Stimulated activated naive CD8-positive, alpha-beta T cell treated with anti-CD3 and anti-CD28 coated beads, Interleukin-15, Interleukin-2, amounts not matched to agents 100 ng/mL and 50 ng/mL, for 24 hours (primary cell): ENCODE measurements at regions not wholly inside any gene's neighbourhood (a gene's known extent, or its start where the extent isn't known, plus 50 kb on each side); places are given as distances from the start of the nearest gene placed in this dataset.
"Not testable (repeated sequence)": the region's sequence is repeated elsewhere in the genome, so short reads cannot be mapped to it uniquely, and the experiment has no call there.

Experiments
- H3K27ac Mint-ChIP-seq: one replicate; pipeline ENCODE4 v1.8.0; 2021; ENCODE audit warnings: mild to moderate bottlenecking, mixed read lengths
- H3K27me3 Mint-ChIP-seq: one replicate; pipeline ENCODE4 v1.8.0; 2021; ENCODE audit warnings: mixed read lengths
- H3K36me3 Mint-ChIP-seq: one replicate; pipeline ENCODE4 v1.8.0; 2021; ENCODE audit warnings: low read depth, mixed read lengths
- H3K4me1 Mint-ChIP-seq: one replicate; pipeline ENCODE4 v1.8.0; 2021; ENCODE audit warnings: low read depth, mixed read lengths
- H3K4me3 Mint-ChIP-seq: one replicate; pipeline ENCODE4 v1.8.0; 2021; ENCODE audit warnings: mild to moderate bottlenecking, mixed read lengths
- H3K9me3 Mint-ChIP-seq: one replicate; pipeline ENCODE4 v1.8.0; 2021; ENCODE audit warnings: mixed read lengths

DNA sequence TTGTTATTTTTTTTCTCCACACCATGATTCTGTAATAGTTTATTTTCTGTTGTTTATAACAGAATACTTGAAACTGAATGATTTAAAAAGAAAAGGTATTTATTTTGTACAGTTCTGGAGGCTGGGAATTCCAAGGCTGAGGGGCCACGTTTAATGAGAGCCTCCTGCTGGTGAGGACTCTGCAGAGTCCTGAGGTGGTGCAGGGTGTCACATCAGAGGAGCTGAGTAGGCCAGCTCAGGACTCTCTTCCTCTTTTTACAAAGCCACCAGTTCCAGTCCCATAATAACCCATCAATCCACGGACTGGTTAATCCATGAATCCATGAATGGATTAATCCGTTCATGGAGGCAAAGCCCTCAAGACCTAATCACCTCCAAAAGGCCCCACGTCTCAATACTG is 71.6 kb downstream of the TFAP2A start:
- H3K9me3 Mint-ChIP-seq, result peaks cover 4% of the 10 kb centered on the region
- no peaks in the 10 kb centered on the region for H3K36me3 Mint-ChIP-seq
- no peak overlapping the region for H3K4me3 Mint-ChIP-seq
- no peak overlapping the region for H3K27ac Mint-ChIP-seq
- no peaks in the 10 kb centered on the region for H3K4me1 Mint-ChIP-seq
- H3K27me3 Mint-ChIP-seq, result peaks cover 4% of the 10 kb centered on the region

DNA sequence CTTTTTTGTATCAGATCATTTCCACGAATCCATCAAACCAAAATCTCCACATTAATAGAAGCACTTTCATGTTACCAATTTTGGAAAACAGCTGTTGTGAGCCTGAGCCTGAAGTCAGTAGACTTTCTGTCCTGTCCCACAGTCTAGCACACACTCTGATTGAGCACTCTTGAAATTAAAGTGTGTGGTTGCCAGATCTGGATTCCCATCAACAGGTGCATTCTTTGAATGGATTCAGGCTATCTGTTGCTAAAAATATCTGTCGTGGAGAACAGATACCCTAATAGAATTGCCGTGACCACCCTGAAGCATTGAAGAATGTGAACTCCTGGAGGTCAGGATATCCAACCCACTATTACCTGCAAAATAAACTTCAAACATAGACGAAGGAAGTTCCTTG is 73.3 kb downstream of the TFAP2A start:
- no peaks in the 10 kb centered on the region for H3K9me3 Mint-ChIP-seq
- H3K27me3 Mint-ChIP-seq, result peaks cover 4% of the 10 kb centered on the region
- no peaks in the 10 kb centered on the region for H3K36me3 Mint-ChIP-seq
- H3K4me3 Mint-ChIP-seq, result no peak overlapping the region
- H3K27ac Mint-ChIP-seq, result no peak overlapping the region
- H3K4me1 Mint-ChIP-seq, result no peaks in the 10 kb centered on the region

DNA sequence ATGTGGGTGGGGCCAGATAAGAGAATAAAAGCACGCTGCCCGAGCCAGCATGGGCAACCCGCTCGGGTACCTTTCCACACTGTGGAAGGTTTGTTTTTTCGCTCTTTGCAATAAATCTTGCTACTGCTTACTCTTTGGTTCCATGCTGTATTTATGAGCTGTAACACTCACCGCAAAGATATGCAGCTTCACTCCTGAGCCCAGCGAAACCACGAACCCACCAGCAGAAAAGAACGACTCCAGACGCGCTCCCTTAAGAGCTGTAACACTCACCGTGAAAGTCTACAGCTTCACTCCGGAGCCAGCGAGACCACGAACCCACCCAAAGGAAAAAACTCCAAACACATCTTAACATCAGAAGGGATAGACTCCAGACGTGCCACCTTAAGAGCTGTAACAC is 76.7 kb downstream of the TFAP2A start:
- Mint-ChIP-seq H3K4me1 (no peaks in the 10 kb centered on the region), H3K4me3 (no peak overlapping the region), H3K36me3 (no peaks in the 10 kb centered on the region), H3K27me3 (no peaks in the 10 kb centered on the region), H3K27ac (no peak overlapping the region), H3K9me3 (no peaks in the 10 kb centered on the region)

DNA sequence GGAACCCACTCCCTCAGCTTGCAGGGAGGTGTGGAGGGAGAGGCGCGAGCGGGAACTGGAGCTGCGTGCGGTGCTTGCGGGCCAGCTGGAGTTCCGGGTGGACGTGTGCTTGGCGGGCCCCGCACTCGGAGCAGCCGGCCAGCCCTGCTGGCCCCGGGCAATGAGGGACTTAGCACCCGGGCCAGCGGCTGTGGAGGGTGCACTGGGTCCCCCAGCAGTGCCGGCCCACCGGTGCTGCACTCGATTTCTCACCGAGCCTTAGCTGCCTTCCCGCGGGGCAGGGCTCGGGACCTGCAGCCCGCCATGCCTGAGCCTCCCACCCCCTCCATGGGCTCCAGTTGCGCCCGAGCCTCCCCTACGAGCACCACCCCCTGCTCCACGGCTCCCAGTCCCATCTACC is 77.5 kb downstream of the TFAP2A start:
- H3K27ac Mint-ChIP-seq, H3K4me1 Mint-ChIP-seq, H3K4me3 Mint-ChIP-seq, H3K27me3 Mint-ChIP-seq, H3K36me3 Mint-ChIP-seq, H3K9me3 Mint-ChIP-seq: not testable (repeated sequence)

DNA sequence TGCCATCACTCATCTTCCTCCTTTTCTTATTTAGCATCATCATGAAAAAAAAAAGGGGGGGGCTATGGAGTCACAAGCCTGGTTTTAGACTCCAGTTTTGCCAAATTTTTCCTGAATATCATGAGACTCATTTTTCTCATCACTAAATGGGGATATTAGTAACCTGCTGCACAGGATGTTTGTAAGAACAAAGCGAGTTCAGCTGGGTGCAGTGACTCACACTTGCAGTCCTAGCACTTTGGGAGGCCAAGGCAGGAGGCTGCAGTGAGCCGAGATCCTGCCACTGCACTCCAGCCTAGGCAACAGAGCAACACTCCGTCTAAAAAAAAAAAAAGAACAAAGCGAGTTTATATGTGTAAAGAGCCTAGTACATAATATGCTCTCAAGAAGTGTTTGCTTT is 82.8 kb downstream of the TFAP2A start:
- Mint-ChIP-seq H3K36me3 (no peaks in the 10 kb centered on the region), H3K9me3 (no peaks in the 10 kb centered on the region), H3K27ac (no peak overlapping the region), H3K4me3 (no peak overlapping the region), H3K27me3 (no peaks in the 10 kb centered on the region), H3K4me1 (no peaks in the 10 kb centered on the region)

DNA sequence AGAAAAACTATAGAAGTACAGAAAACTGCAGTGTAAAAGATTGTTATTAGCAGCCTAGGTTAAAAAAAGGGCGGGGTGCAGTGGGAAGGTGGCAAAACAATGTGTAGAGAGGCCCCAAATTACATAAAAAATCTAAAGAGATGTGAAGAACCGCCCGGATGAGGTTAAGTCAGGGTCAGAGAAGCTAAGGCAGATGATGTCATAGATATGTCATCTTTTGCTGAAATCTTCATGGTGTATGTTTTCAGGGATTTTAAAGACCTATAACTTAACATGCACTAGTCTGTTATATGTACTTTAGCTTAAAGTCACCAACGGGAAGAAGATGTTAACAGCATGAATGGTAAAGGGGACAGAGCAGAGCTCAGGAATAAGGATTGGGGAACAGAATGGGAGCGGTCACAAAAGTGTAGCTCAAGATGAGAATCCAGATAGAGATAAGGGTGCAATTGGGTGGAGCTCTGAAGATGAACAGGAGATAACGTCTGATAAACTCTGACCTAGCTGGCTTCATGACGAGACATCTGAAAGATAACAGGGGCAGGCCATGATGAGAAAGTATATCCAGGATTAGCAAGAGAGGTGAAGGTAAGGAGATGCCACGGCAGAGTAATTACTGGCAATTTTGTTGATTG is 83.4 kb downstream of the TFAP2A start:
- H3K9me3 Mint-ChIP-seq, result no peaks in the 10 kb centered on the region
- no peaks in the 10 kb centered on the region for H3K4me1 Mint-ChIP-seq
- H3K27ac Mint-ChIP-seq, result no peak overlapping the region
- no peak overlapping the region for H3K4me3 Mint-ChIP-seq
- H3K36me3 Mint-ChIP-seq, result no peaks in the 10 kb centered on the region
- no peaks in the 10 kb centered on the region for H3K27me3 Mint-ChIP-seq

DNA sequence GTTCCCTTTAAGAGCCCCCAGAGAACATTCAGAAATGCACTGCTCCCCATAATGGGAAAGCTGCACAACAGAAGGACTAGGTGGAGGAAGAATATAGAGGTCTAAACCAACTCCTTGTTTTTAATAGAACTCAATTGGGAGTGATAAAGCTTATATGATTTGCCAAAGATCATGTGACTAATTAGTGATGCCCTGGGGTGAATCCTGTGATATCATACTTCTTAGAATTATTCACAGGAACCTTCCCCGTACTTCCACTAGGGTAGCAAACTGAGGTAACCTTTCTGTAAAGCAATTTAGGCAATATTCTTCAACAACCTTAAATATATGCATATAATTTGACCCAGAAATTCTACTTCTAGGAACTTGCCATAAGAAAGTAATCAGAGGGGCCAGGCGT is 84.4 kb downstream of the TFAP2A start:
- no peaks in the 10 kb centered on the region for H3K4me1 Mint-ChIP-seq

DNA sequence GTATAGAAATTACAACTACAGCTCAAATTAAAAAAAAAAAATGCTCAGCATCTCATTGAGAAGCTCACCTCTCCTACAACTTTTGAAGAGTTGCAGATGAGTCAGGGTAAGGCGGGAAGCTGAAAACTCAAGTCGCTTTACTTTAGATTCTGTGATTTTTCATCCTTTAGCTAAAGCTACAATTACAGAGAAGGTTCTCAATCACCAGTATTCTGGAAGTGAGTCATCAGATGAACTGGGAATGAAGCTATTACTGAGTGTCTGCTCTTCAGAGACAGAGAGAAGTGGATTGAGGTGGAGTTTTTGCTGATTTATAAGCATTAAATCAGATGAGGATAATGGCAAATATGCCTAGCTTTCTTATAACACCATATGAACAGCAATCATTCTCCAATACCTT is 91.9 kb downstream of the TFAP2A start:
- Mint-ChIP-seq H3K36me3 (no peaks in the 10 kb centered on the region), H3K27me3 (no peaks in the 10 kb centered on the region), H3K9me3 (no peaks in the 10 kb centered on the region), H3K27ac (no peak overlapping the region), H3K4me3 (no peak overlapping the region), H3K4me1 (no peaks in the 10 kb centered on the region)

More for the DNA sequence above, 84.4 kb downstream of the TFAP2A start:
- no peaks in the 10 kb centered on the region for H3K9me3 Mint-ChIP-seq
- no peak overlapping the region for H3K4me3 Mint-ChIP-seq
- no peaks in the 10 kb centered on the region for H3K36me3 Mint-ChIP-seq
- no peaks in the 10 kb centered on the region for H3K27me3 Mint-ChIP-seq
- no peak overlapping the region for H3K27ac Mint-ChIP-seq

DNA sequence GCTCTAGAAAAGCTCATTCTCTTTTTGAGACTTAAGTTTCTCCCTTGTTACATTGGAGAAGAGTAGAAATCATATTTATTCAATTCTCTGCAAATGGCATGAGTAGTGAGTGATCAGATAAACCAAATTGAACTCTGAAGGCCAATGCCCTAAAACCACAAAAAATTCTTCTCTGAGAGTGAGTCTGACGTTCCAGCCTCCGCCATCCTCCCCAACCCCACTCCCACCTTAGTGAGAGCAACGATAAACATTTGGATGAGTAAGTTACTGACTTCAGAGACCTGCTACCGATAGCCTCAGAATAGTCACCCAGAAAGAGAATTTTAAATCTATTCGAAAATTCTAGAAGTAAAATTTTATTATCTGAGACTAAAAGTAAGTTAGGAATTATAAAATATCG is 94.6 kb downstream of the TFAP2A start:
- no peaks in the 10 kb centered on the region for H3K36me3 Mint-ChIP-seq
- no peak overlapping the region for H3K27ac Mint-ChIP-seq
- no peaks in the 10 kb centered on the region for H3K4me1 Mint-ChIP-seq
- H3K27me3 Mint-ChIP-seq, result no peaks in the 10 kb centered on the region
- H3K9me3 Mint-ChIP-seq, result no peaks in the 10 kb centered on the region
- no peak overlapping the region for H3K4me3 Mint-ChIP-seq

DNA sequence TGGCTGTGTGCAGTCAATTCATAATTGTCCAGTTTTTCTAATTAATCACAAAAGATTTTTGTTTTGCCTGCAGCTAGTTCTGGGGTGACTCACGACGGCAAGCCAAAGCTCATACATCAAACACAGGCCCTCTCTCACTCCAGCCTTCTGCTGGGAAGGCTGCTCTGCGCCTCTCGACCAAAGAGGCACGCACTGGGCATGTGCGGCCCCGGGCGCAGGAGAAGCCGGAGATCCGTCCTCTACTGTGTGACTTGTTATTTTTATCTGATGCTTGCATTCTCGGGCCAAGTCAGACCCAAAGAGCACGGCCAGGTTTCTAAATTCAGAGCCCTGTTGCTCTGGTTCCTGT is 98.5 kb downstream of the TFAP2A start:
- H3K4me1 Mint-ChIP-seq, result no peaks in the 10 kb centered on the region
- H3K27ac Mint-ChIP-seq, result no peak overlapping the region
- H3K4me3 Mint-ChIP-seq, result no peak overlapping the region
- H3K36me3 Mint-ChIP-seq, result no peaks in the 10 kb centered on the region
- no peaks in the 10 kb centered on the region for H3K27me3 Mint-ChIP-seq
- H3K9me3 Mint-ChIP-seq, result no peaks in the 10 kb centered on the region

DNA sequence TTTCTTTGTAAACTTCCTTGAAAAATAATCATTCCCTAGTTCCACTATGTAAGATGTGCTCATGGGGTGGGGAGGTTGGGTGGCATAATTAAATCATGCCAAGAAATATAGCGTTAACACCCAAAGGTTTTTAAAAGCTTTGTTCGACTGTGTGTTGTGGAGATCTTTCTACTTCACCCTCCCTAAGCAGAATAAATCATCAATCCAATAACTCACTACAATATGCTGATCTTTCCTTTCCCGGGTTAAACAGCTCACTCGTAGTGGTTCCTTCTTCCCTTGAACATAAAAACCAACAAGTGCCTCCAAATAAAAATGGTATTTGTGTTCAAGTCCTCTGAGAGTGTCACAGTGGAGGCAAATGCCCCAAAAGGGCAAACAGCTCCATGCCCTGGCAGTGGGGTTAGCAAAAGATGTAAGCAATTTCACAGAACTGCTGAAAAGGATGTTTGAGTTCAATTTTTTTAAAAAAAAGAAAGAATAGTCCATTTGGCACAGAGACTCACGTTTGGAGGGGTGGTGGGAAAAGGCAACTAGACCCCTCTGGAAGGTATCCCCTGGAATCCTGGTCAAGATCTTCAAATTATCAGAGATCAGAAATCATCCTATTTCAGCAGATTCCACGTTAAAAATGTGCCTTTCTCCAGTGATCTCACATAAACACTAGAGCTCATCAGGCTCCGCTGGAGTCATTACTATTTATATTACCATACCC is 99.1 kb downstream of the TFAP2A start:
- no peaks in the 10 kb centered on the region for H3K9me3 Mint-ChIP-seq
- H3K4me3 Mint-ChIP-seq, result no peak overlapping the region
- no peaks in the 10 kb centered on the region for H3K27me3 Mint-ChIP-seq
- no peaks in the 10 kb centered on the region for H3K36me3 Mint-ChIP-seq
- H3K4me1 Mint-ChIP-seq, result no peaks in the 10 kb centered on the region
- H3K27ac Mint-ChIP-seq, result no peak overlapping the region

DNA sequence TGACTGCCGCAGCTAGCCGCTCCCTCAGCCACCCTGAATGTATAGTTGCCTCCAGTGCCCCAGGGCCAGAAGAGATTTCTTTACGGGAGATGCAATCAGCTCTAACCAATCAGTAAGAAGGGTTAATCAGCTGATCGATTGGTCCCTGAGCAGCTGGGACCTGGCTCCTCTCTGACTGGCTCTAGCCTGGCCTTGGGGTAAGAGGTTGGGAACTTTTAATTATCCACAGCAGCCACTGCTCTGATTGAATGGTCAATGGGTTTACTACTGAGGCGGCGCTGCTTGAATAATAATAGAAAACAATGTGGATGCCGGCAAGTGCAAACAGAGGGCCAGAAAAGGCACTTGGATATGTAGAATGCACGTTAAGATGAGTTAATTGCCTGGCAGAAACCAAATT is 99.8 kb downstream of the TFAP2A start:
- no peaks in the 10 kb centered on the region for H3K4me1 Mint-ChIP-seq
- no peaks in the 10 kb centered on the region for H3K27me3 Mint-ChIP-seq
- no peaks in the 10 kb centered on the region for H3K36me3 Mint-ChIP-seq

DNA sequence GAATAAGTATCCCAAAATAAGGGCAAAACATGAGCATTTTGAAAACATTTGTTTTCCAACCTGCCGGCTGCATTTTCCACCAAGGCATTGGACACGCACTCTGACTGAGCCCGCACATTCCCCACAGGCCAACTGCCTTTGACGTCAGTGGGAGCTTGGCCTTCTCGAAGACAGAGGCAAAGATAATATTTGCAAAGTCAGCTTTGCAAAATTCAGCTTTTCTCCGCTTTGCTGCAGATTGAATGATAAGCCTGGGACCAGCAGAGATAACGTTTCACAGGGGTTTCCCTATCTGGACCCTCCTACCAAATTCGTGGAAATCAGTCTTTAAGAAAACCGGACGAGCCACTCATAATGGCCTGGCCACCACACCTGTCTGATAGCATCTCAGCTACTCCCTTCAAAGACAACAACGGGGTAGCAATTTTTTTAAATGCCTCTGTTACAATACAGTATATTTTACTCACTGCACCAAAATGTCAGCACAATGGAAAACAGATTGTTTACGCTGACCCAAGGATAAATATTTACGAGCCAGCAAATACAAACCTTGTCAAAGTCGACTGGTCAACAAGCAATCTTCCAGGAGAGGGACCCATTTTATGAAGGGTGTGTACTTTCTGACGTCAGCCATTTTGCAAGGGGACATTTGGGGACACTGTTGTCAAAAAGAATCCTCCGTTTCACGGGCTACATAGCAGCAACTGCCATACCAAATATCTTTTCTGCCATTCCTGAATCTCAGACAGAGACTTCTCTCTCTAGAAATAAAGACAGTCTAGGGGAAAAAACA is 100.5 kb downstream of the TFAP2A start:
- no peak overlapping the region for H3K27ac Mint-ChIP-seq
- H3K36me3 Mint-ChIP-seq, result no peaks in the 10 kb centered on the region
- H3K4me1 Mint-ChIP-seq, result no peaks in the 10 kb centered on the region
- H3K4me3 Mint-ChIP-seq, result no peak overlapping the region
- no peaks in the 10 kb centered on the region for H3K9me3 Mint-ChIP-seq
- no peaks in the 10 kb centered on the region for H3K27me3 Mint-ChIP-seq

More for the DNA sequence above, 99.8 kb downstream of the TFAP2A start:
- Mint-ChIP-seq H3K4me3 (no peak overlapping the region), H3K27ac (no peak overlapping the region), H3K9me3 (no peaks in the 10 kb centered on the region)

DNA sequence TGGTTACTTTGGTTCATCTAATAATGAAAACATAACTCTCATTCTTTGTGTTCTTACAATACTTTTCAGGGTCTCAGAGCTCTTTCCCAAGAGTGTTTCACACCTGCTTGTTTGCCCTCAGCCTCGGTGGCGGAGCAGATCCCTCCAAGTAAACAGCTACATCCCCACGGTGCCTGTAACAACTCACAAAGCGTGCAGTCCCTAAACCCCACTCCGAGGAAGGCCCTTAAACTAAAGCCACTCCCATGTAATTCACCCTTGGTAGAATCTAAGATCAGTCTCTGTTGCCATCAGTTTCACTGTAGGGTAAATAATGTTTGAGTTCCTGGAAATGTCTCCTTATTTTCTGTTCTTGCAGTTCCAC is 101.1 kb downstream of the TFAP2A start:
- no peaks in the 10 kb centered on the region for H3K9me3 Mint-ChIP-seq
- no peaks in the 10 kb centered on the region for H3K27me3 Mint-ChIP-seq
- no peak overlapping the region for H3K27ac Mint-ChIP-seq
- no peak overlapping the region for H3K4me3 Mint-ChIP-seq
- H3K36me3 Mint-ChIP-seq, result no peaks in the 10 kb centered on the region
- H3K4me1 Mint-ChIP-seq, result no peaks in the 10 kb centered on the region

DNA sequence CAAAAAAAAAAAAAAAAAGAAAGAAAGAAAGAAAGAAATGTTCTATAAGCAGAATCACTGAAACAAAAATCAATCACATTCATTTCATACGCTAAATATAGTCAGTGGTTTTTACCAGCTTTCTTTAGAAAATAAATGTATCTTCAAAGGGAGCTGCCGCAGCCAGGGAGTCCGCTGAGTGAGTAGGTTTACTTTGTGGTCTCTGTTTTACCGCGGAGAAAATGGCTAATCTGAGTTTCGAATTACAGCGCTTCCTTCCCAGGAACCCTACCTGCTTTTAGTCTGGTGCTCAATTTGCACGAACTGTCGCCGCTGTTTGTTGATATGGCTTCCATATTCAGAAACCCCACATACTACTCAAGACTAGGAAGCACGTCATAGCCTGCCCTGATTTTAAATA is 102.4 kb downstream of the TFAP2A start:
- Mint-ChIP-seq H3K4me3 (no peak overlapping the region), H3K9me3 (no peaks in the 10 kb centered on the region), H3K4me1 (no peaks in the 10 kb centered on the region), H3K27ac (no peak overlapping the region), H3K27me3 (no peaks in the 10 kb centered on the region), H3K36me3 (no peaks in the 10 kb centered on the region)
